ENCODE measurements at regions not wholly inside any gene's neighbourhood (a gene's known extent, or its start where the extent isn't known, plus 50 kb on each side); places are given as distances from the start of the nearest gene placed in this dataset.

GRCh38 chr14:71395636-71396035 is 488.4 kb downstream of the PCNX1 start:
- no peak for TF ChIP-seq POLR2AphosphoS5 (IDR thresholded peaks at IDR 0.05; ENCODE audit: low read depth, low read length)
- no peak for TF ChIP-seq SIN3A (IDR thresholded peaks at IDR 0.05; ENCODE audit: borderline replicate concordance, insufficient read depth, low read length)
